ENCODE measurements at regions not wholly inside any gene's neighbourhood (a gene's known extent, or its start where the extent isn't known, plus 50 kb on each side); places are given as distances from the start of the nearest gene placed in this dataset.
"Not testable (repeated sequence)": the region's sequence is repeated elsewhere in the genome, so short reads cannot be mapped to it uniquely, and the experiment has no call there.

- TF ChIP-seq CTCF, POLR2A (IDR thresholded peaks at IDR 0.05): not testable (repeated sequence)
Observed at GRCh38 chr14:52144099-52144498, 75.2 kb upstream of the NID2 start.

Data from Peyer's patch (tissue), 4 donors.